ENCODE measurements at regions not wholly inside any gene's neighbourhood (a gene's known extent, or its start where the extent isn't known, plus 50 kb on each side); places are given as distances from the start of the nearest gene placed in this dataset.

- no peaks in the 10 kb centered on the region for H3K27me3 ChIP-seq (ENCODE audit: insufficient read depth, poor library complexity, severe bottlenecking)
- H3K27ac ChIP-seq (replicated peaks) = no peak overlapping the region
- TF ChIP-seq SPI1 (IDR thresholded peaks at IDR 0.05; ENCODE audit: borderline replicate concordance, low read depth) (no peak), GABPA (IDR thresholded peaks at IDR 0.05; ENCODE audit: low read depth) (no peak), POLR2AphosphoS5 (IDR thresholded peaks at IDR 0.05; ENCODE audit: low read depth) (no peak), REST (IDR thresholded peaks at IDR 0.05; ENCODE audit: insufficient replicate concordance, low read depth) (no peak), CTCF (IDR thresholded peaks at IDR 0.05; ENCODE audit: insufficient read depth, low read length) (no peak)
- H3K4me3 ChIP-seq (replicated peaks; ENCODE audit: insufficient read depth, low read length) = no peak overlapping the region
- no peak for DNase-seq (ENCODE audit: low read depth in 1 of 2, low spot score in 1 of 2)
Observed at GRCh38 chr20:39164642-39165041, 202.5 kb downstream of the DHX35 start.

- TF ChIP-seq POLR2AphosphoS5 (IDR thresholded peaks at IDR 0.05; ENCODE audit: low read depth) (no peak), CTCF (IDR thresholded peaks at IDR 0.05; ENCODE audit: insufficient read depth, low read length) (no peak), REST (IDR thresholded peaks at IDR 0.05; ENCODE audit: insufficient replicate concordance, low read depth) (no peak), GABPA (IDR thresholded peaks at IDR 0.05; ENCODE audit: low read depth) (no peak), SPI1 (IDR thresholded peaks at IDR 0.05; ENCODE audit: borderline replicate concordance, low read depth) (no peak)
- H3K4me3 ChIP-seq (replicated peaks; ENCODE audit: insufficient read depth, low read length) = no peak overlapping the region
- no peaks in the 10 kb centered on the region for H3K27me3 ChIP-seq (ENCODE audit: insufficient read depth, poor library complexity, severe bottlenecking)
- DNase-seq (ENCODE audit: low read depth in 1 of 2, low spot score in 1 of 2) = no peak
- no peak overlapping the region for H3K27ac ChIP-seq (replicated peaks)
Observed at GRCh38 chr20:39163993-39164392, 201.8 kb downstream of the DHX35 start.

GRCh38 chr20:39161900-39162299 lies 199.8 kb downstream of the DHX35 start:
- TF ChIP-seq GABPA (IDR thresholded peaks at IDR 0.05; ENCODE audit: low read depth) = no peak
- no peak for TF ChIP-seq REST (IDR thresholded peaks at IDR 0.05; ENCODE audit: insufficient replicate concordance, low read depth)
- no peak for TF ChIP-seq SPI1 (IDR thresholded peaks at IDR 0.05; ENCODE audit: borderline replicate concordance, low read depth)
- TF ChIP-seq POLR2AphosphoS5 (IDR thresholded peaks at IDR 0.05; ENCODE audit: low read depth) = no peak
- no peak for TF ChIP-seq CTCF (IDR thresholded peaks at IDR 0.05; ENCODE audit: insufficient read depth, low read length)
- no peak overlapping the region for H3K4me3 ChIP-seq (replicated peaks; ENCODE audit: insufficient read depth, low read length)
- DNase-seq (ENCODE audit: low read depth in 1 of 2, low spot score in 1 of 2) = no peak

More at GRCh38 chr20:39161900-39162299, 199.8 kb downstream of the DHX35 start:
- Histone ChIP-seq H3K27ac (replicated peaks) (no peak overlapping the region), H3K27me3 (ENCODE audit: insufficient read depth, poor library complexity, severe bottlenecking) (no peaks in the 10 kb centered on the region)
